CD1c-positive myeloid dendritic cell (primary cell): ENCODE measurements at regions not wholly inside any gene's neighbourhood (a gene's known extent, or its start where the extent isn't known, plus 50 kb on each side); places are given as distances from the start of the nearest gene placed in this dataset.
"Not testable (repeated sequence)": the region's sequence is repeated elsewhere in the genome, so short reads cannot be mapped to it uniquely, and the experiment has no call there.

Experiments used
- DNase-seq: peaks from one replicate; pipeline ENCODE4 v3.0.0-alpha.2; 2016; ENCODE audit errors: extremely low spot score

- no peak for DNase-seq
Observed at GRCh38 chr16:85514598-85515318, 98.4 kb upstream of the GSE1 start.

- no peak for DNase-seq
Observed at GRCh38 chr16:85515319-85515745, 97.8 kb upstream of the GSE1 start.

GRCh38 chr16:85515830-85516397 is 97.2 kb upstream of the GSE1 start:
- no peak for DNase-seq

- DNase-seq, result no peak
Observed at GRCh38 chr16:85517154-85517553, 96.0 kb upstream of the GSE1 start.

- DNase-seq, result no peak
Observed at GRCh38 chr16:85517563-85518179, 95.5 kb upstream of the GSE1 start.

GRCh38 chr16:85518398-85519049 is 94.6 kb upstream of the GSE1 start:
- no peak for DNase-seq

- not testable (repeated sequence) for DNase-seq
Observed at GRCh38 chr16:85519050-85519440, 94.1 kb upstream of the GSE1 start.

GRCh38 chr16:85519540-85520231 is 93.4 kb upstream of the GSE1 start:
- no peak for DNase-seq

- DNase-seq, result no peak
Observed at GRCh38 chr16:85520853-85521521, 92.1 kb upstream of the GSE1 start.

- no peak for DNase-seq
Observed at GRCh38 chr16:85521552-85522307, 91.4 kb upstream of the GSE1 start.

- no peak for DNase-seq
Observed at GRCh38 chr16:85522308-85522841, 90.7 kb upstream of the GSE1 start.

- DNase-seq, result no peak
Observed at GRCh38 chr16:85522842-85523601, 90.1 kb upstream of the GSE1 start.

GRCh38 chr16:85523602-85524364 is 89.3 kb upstream of the GSE1 start:
- DNase-seq, result no peak

- DNase-seq, result no peak
Observed at GRCh38 chr16:85524365-85524629, 88.8 kb upstream of the GSE1 start.

- peak; percentile 79 for DNase-seq
Observed at GRCh38 chr16:85524630-85525419, 88.3 kb upstream of the GSE1 start.

GRCh38 chr16:85525420-85526184 is 87.5 kb upstream of the GSE1 start:
- DNase-seq, result no peak

- no peak for DNase-seq
Observed at GRCh38 chr16:85526185-85526974, 86.7 kb upstream of the GSE1 start.
